SH-SY5Y (cell line): ENCODE measurements at regions not wholly inside any gene's neighbourhood (a gene's known extent, or its start where the extent isn't known, plus 50 kb on each side); places are given as distances from the start of the nearest gene placed in this dataset.

Experiments
- GATA2 ChIP-seq: IDR thresholded peaks from 2 replicates; pipeline ENCODE4 v1.6.1; 2011; ENCODE audit warnings: mild to moderate bottlenecking, low read depth, low read length
- GATA3 ChIP-seq: IDR thresholded peaks from 2 replicates; pipeline ENCODE4 v1.6.1; 2011; ENCODE audit warnings: low read depth, mild to moderate bottlenecking, low read length, moderate library complexity

- TF ChIP-seq GATA2, result no peak
- TF ChIP-seq GATA3, result no peak
These were observed 71.7 kb downstream of the OR2K2 start for GRCh38 chr9:111258209-111258874.
